Stomach (tissue), 4 donors: ENCODE measurements at regions not wholly inside any gene's neighbourhood (a gene's known extent, or its start where the extent isn't known, plus 50 kb on each side); places are given as distances from the start of the nearest gene placed in this dataset.

Experiments
- CTCF ChIP-seq, 7 experiments: fragments of 450-650 bp in 4 of 7; fragments of 200-600 bp in 3 of 7; sonication (generic) in 3 of 7; IDR thresholded peaks; one replicate each; pipeline ENCODE4 v1.5.1; 2016 to 2019; ENCODE audit warnings: antibody characterized with exemption in 7 of 7, control low read depth in 2 of 7, mild to moderate bottlenecking in 1 of 7
- POLR2AphosphoS5 ChIP-seq, 3 donors: sonication (generic); formaldehyde crosslinking; IDR thresholded peaks; one replicate each; pipeline ENCODE4 v1.6.1; 2016; ENCODE audit warnings: antibody characterized with exemption in 3 of 3

GRCh38 chr14:76274324-76274723 is 101.6 kb upstream of the ESRRB start:
- no peak for TF ChIP-seq POLR2AphosphoS5 (IDR thresholded peaks at IDR 0.05)
- no peak for TF ChIP-seq CTCF (IDR thresholded peaks at IDR 0.05)
